Cardiac fibroblast (primary cell): ENCODE measurements at regions not wholly inside any gene's neighbourhood (a gene's known extent, or its start where the extent isn't known, plus 50 kb on each side); places are given as distances from the start of the nearest gene placed in this dataset.

ENCODE experiments used
- DNase-seq, 2 donors: peaks; one replicate each; pipeline versions ENCODE4 v3.0.0 to v3.0.0-alpha.2; 2010; ENCODE audit warnings: low read depth in 2 of 2
- H3K4me3 ChIP-seq, 2 donors: replicated peaks in 1 of 2; 1 replicate in 1 of 2; 2 replicates in 1 of 2; pipeline ENCODE4 v1.5.1; 2011; ENCODE audit warnings: low read depth in 2 of 2, low read length in 2 of 2, mild to moderate bottlenecking in 2 of 2, moderate library complexity in 1 of 2
- TF ChIP-seq, protein P1 (sequence below): IDR thresholded peaks from one replicate; pipeline ENCODE4 v1.5.1; 2011; ENCODE audit warnings: low read depth, mild to moderate bottlenecking, low read length, inconsistent platforms

DNA sequence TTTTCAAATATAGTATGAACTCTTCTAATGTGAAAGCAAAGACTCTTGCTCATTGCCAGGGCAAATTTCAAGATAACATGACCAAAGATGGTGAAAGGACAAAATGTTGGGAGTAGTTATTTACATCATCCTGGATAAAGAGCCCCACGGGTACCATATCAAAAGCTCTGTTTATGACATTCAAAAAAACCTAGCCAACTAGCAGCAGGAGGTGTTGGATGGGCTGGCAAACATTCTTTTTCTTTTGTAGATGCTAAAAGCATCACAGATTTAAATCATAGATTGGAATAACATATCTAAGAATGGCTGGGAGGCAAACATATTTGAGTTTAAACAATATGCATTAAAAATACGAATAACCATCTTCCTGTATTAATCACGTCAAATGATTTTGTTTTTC, 153.5 kb downstream of the ICOS start:
- DNase-seq, result no peak
- H3K4me3 ChIP-seq, result no peak overlapping the region
- TF ChIP-seq, protein P1, sequence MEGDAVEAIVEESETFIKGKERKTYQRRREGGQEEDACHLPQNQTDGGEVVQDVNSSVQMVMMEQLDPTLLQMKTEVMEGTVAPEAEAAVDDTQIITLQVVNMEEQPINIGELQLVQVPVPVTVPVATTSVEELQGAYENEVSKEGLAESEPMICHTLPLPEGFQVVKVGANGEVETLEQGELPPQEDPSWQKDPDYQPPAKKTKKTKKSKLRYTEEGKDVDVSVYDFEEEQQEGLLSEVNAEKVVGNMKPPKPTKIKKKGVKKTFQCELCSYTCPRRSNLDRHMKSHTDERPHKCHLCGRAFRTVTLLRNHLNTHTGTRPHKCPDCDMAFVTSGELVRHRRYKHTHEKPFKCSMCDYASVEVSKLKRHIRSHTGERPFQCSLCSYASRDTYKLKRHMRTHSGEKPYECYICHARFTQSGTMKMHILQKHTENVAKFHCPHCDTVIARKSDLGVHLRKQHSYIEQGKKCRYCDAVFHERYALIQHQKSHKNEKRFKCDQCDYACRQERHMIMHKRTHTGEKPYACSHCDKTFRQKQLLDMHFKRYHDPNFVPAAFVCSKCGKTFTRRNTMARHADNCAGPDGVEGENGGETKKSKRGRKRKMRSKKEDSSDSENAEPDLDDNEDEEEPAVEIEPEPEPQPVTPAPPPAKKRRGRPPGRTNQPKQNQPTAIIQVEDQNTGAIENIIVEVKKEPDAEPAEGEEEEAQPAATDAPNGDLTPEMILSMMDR, result no peak

DNA sequence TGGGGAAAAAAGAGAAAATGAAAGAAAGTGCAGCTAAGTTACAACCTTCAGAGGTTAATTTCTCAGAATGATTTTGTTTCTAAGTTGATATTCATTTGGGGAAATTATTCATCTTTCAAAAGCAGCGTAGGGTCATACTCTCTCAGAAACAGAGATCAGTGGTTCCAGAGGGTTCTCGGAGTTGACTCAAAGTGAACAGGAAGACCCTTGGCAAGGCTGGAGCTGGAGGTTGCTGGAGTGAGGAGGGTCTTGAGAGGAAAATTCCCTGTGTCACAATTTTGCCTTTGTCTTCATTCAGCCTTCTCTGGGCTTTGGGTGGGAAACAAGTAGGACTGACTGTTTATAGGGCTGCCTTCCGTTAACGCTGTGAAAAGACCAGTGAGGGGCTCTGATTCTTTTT, 168.2 kb downstream of the ICOS start:
- H3K4me3 ChIP-seq, result no peak overlapping the region
- DNase-seq, result no peak
- TF ChIP-seq, protein P1, result no peak

DNA sequence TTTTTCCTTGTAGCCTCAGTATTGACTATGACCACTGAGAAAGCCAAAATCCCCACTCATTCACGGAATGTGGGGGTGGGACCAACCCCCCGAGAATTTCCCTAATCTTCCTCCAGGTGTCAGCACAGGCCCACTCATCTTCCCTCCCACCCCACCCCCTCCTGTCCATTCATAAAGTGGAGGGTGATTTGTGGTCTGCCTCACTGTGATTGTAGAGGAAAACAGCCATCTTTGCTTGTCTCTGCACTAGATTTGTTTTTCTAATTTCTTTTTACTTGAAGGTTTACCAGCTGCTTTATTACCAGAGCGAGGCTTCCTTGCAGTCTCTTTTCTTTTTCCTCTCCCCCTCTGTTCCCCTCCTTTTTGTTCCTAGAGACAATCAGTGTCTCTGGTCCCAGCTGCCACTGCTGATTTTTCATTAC, 171.8 kb downstream of the ICOS start:
- TF ChIP-seq, protein P1, result no peak
- no peak overlapping the region for H3K4me3 ChIP-seq
- DNase-seq, result peak in 1 of 2 donors; percentile 3

DNA sequence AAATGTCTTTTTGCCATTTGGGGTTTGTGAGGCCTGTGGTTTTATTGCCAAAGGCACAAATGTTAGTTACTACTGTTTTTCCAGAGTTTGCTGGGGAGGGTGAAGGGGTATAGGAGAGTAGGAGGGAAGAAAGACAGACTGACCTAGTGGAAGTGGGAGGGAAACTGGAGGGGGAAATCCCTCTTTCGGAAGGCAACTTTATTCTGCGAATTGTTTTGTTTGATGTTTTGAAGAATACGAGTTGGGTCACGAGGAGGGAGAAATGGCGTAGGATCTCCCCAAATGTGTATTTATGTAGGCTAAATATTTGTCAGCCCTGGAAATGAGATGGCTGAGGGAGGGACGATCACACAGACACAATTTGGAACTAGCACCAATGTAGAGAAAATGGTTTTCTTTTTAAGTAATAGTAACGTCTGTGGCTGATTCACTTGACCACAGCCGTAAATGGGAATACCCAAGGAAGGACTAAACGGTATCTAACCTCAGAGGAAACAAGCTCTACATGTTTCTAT, 172.3 kb downstream of the ICOS start:
- H3K4me3 ChIP-seq, result no peak overlapping the region
- TF ChIP-seq, protein P1, result no peak
- no peak for DNase-seq

DNA sequence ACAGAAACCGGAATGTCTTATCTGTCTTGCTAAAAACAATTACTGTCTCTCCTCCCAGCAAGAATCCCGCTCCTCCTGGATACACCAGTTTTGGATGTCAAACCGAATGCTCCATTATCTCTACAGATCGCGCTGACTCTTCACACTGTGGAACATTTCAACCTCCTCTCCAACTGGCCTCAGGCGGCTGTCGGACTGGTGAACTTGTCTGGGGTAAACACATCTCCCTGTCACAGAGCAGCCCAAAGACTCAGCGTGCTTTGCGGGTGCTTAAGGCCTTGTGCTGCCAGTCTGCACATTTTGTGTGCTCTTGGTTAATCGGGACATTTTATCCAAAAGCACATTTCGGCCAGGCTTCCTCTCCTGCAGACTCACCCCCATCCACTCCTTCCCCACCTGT, 173.1 kb downstream of the ICOS start:
- TF ChIP-seq, protein P1, result no peak
- no peak overlapping the region for H3K4me3 ChIP-seq
- no peak for DNase-seq

DNA sequence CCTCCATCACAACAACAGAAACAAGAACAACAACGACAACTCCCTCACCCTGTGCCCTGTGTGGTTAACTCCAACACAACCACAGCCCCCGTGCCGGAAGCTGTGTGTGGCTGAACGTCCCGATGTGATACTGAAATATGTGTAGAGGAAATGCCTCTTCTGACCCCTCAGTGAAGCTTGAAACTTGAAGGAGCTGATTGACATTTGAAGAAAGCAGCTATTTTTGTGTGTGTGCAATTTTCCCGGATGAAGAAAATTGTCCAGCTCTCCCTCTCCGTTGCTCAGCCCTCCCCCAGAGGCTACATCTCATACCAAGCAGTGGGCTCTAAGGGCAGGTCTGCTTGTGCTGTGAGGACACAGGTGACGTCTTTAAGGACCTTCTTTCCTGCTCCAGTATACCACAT, 173.8 kb downstream of the ICOS start:
- no peak overlapping the region for H3K4me3 ChIP-seq
- TF ChIP-seq, protein P1, result no peak
- peak; percentile 3 to 16 for DNase-seq

DNA sequence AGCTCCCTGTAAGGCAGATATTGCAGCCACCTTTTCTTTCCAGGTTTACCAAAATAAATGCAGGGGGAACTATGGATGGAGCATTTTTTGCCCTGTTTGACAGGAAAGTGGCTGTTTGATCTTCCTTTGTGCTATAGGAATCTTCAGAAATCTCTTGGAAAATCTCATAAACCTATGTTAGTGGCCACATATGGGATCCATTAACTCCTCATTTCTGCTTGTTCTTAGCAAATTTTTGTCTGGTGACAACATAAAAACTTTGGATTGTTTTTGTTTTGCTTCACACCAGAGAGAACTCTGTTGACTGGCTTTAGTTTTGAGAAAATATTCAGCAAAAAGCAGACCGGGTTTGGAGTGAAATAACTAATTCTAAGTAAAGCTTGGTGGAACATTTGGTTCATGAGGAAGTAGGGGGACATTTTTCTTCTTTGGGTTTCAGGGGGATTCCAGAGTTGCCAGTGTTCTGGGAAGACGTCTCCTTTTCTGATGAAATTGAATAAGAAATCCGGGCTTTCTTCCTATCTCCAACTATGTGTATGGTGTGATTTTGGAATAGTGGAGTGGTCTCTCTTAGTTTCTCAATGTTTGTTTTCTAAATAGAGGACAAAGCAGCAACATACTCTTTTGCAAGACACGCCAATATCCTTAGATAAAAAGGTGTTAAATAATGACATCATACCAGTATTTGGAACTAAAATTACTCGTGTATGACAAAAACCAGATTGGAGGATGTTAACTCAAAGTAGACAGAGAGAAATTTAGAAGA, 174.4 kb downstream of the ICOS start:
- TF ChIP-seq, protein P1, result no peak
- H3K4me3 ChIP-seq, result no peak overlapping the region
- peak in 1 of 2 donors; percentile 18 for DNase-seq
